A549 (cell line): ENCODE measurements at regions not wholly inside any gene's neighbourhood (a gene's known extent, or its start where the extent isn't known, plus 50 kb on each side); places are given as distances from the start of the nearest gene placed in this dataset.
"Not testable (repeated sequence)": the region's sequence is repeated elsewhere in the genome, so short reads cannot be mapped to it uniquely, and the experiment has no call there.

Experiments
- ATAC-seq, 2 experiments: fragments of 200-7000 bp in 1 of 2; fragments of >200 bp in 1 of 2; cut with Nextera tagmentation in 1 of 2; cut with Tn5 transposase in 1 of 2; 3 replicates each; pipeline versions ENCODE4 v1.8.0 to v1.9.1; 2018 to 2020; ENCODE audit warnings: mild to moderate bottlenecking in 1 of 2, moderate library complexity in 1 of 2
- CTCF ChIA-PET: fragments of 300-600 bp; sonication (Branson Sonifier 250); formaldehyde crosslinking; extraction: SDS; loops from one replicate; lab custom pipeline; 2021; ENCODE audit warnings: antibody characterized with exemption, inconsistent platforms; lab: Yijun Ruan, JAX
- POLR2A ChIA-PET: fragments of 350-600 bp; formaldehyde crosslinking; extraction: SDS; loops from one replicate; lab custom pipeline; 2021; ENCODE audit warnings: antibody characterized with exemption, inconsistent platforms; lab: Yijun Ruan, JAX
- DNase-seq, 2 experiments: peaks; one replicate each; pipeline versions ENCODE4 v3.0.0 to v3.0.0-alpha.2; 2011 to 2016; ENCODE audit warnings: low read depth in 1 of 2, low spot score in 1 of 2
- FAIRE-seq: peaks from 2 replicates; lab custom pipeline; 2011; peaks lifted over from hg19 to GRCh38; lab: Jason Lieb, UNC
- H3K27ac ChIP-seq, 2 experiments: fragments of >200 bp; sonication (Bioruptor Twin); formaldehyde crosslinking; 3 replicates each; pipeline ENCODE4 v1.5.1; 2016 to 2017
- H3K4me1 ChIP-seq: fragments of >200 bp; sonication (Bioruptor Twin); formaldehyde crosslinking; 3 replicates; pipeline ENCODE4 v1.6.1; 2016
- H3K4me2 ChIP-seq: fragments of >200 bp; sonication (Bioruptor Twin); formaldehyde crosslinking; 3 replicates; pipeline ENCODE4 v1.6.1; 2016
- H3K4me3 ChIP-seq: fragments of >200 bp; sonication (Bioruptor Twin); formaldehyde crosslinking; 3 replicates; pipeline ENCODE4 v1.5.1; 2016
- H3K9me3 ChIP-seq: fragments of >200 bp; sonication (Bioruptor Twin); formaldehyde crosslinking; 3 replicates; pipeline ENCODE4 v1.6.1; 2016
- CBX8 ChIP-seq: fragments of 200-600 bp; sonication (generic); IDR thresholded peaks from 2 replicates; pipeline ENCODE4 v1.6.1; 2016
- CHD2 ChIP-seq: fragments of 150-350 bp; IDR thresholded peaks from 2 replicates; pipeline ENCODE4 v1.6.1; 2014; ENCODE audit warnings: low read length; ENCODE audit not compliant: partially characterized antibody
- CTCF ChIP-seq: fragments of >200 bp; sonication (Bioruptor Twin); formaldehyde crosslinking; IDR thresholded peaks from 3 replicates; pipeline ENCODE4 v1.5.1; 2016
- ESRRA ChIP-seq: fragments of 150-350 bp; IDR thresholded peaks from 2 replicates; pipeline ENCODE4 v1.6.1; 2014; ENCODE audit warnings: mild to moderate bottlenecking, low read length, borderline replicate concordance
- HDAC2 ChIP-seq: fragments of 200-600 bp; sonication (generic); IDR thresholded peaks from 2 replicates; pipeline ENCODE4 v1.6.1; 2016
- MYC ChIP-seq: IDR thresholded peaks from 2 replicates; pipeline ENCODE4 v1.6.1; 2012; ENCODE audit warnings: mild to moderate bottlenecking, inconsistent platforms, low read length, improper control_type of control experiment, borderline replicate concordance
- NFE2L2 ChIP-seq: fragments of 150-350 bp; conservative IDR thresholded peaks from 2 replicates; pipeline ENCODE4 v1.6.1; 2014; ENCODE audit warnings: low read length
- REST ChIP-seq: fragments of 200-600 bp; sonication (generic); IDR thresholded peaks from 2 replicates; pipeline ENCODE4 v1.6.1; 2016; ENCODE audit warnings: antibody characterized with exemption, mild to moderate bottlenecking, moderate library complexity
- SREBF2 ChIP-seq: fragments of 450-650 bp; IDR thresholded peaks from 2 replicates; pipeline ENCODE4 v1.6.1; 2014; ENCODE audit warnings: mild to moderate bottlenecking, moderate library complexity
- TFCP2L1 ChIP-seq: fragments of 250-450 bp; sonication (Bioruptor Pico); IDR thresholded peaks from 2 replicates; pipeline ENCODE4 v1.5.0; 2021; ENCODE audit warnings: mild to moderate bottlenecking
- USF2 ChIP-seq: fragments of 450-650 bp; IDR thresholded peaks from 2 replicates; pipeline ENCODE4 v1.6.1; 2014; ENCODE audit warnings: antibody characterized with exemption
- WGBS: methylation state at CpG from one replicate; pipeline ENCODE4 v1.1.6; 2017; ENCODE audit errors: missing lambda C conversion rate; 5-methylcytosine and 5-hydroxymethylcytosine counted together

- no peak for TF ChIP-seq USF2
- no peak for TF ChIP-seq SREBF2
Observed at GRCh38 chr11:23455321-23455891, 595.1 kb upstream of the CCDC179 start (continued).

- no peak for ATAC-seq
- no peak for DNase-seq
- ChIA-PET CTCF (no interaction called here), POLR2A (no interaction called here)
- Histone ChIP-seq H3K4me3 (no peak overlapping the region), H3K9me3 (no peaks in the 10 kb centered on the region), H3K27ac (no peak overlapping the region), H3K4me2 (no peak overlapping the region), H3K4me1 (no peaks in the 10 kb centered on the region)
- no peak for FAIRE-seq
- 32% methylated on average over 2 of the region's 2 CpGs for WGBS
- TF ChIP-seq MYC (no peak), HDAC2 (no peak), CBX8 (no peak), CHD2 (no peak)
Observed at GRCh38 chr11:23457641-23458040, 597.4 kb upstream of the CCDC179 start.

- DNase-seq = no peak
- WGBS = 46% methylated on average over 2 of the region's 2 CpGs
- Histone ChIP-seq H3K4me3 (no peak overlapping the region), H3K4me1 (no peaks in the 10 kb centered on the region), H3K9me3 (no peaks in the 10 kb centered on the region), H3K4me2 (no peak overlapping the region), H3K27ac (no peak overlapping the region)
- POLR2A ChIA-PET = no interaction called here
- TF ChIP-seq TFCP2L1 (CRISPR knock-in tag) (no peak), ESRRA (no peak)
- CTCF ChIA-PET = no interaction called here
- FAIRE-seq = no peak
- ATAC-seq = no peak
Observed at GRCh38 chr11:23471878-23472277, 611.6 kb upstream of the CCDC179 start.

GRCh38 chr11:23473782-23474181 lies 613.5 kb upstream of the CCDC179 start:
- ChIA-PET CTCF (no interaction called here), POLR2A (no interaction called here)
- H3K4me3 ChIP-seq = no peak overlapping the region
- TF ChIP-seq CTCF (no peak), REST (no peak)
- no peak for ATAC-seq
- H3K4me1 ChIP-seq = no peaks in the 10 kb centered on the region
- no peaks in the 10 kb centered on the region for H3K9me3 ChIP-seq
- H3K27ac ChIP-seq = no peak overlapping the region
- no peak for FAIRE-seq
- no peak overlapping the region for H3K4me2 ChIP-seq
- DNase-seq = no peak

- ATAC-seq = no peak
Observed at GRCh38 chr11:23480736-23481135, 620.5 kb upstream of the CCDC179 start.

GRCh38 chr11:23484146-23484545 lies 623.9 kb upstream of the CCDC179 start:
- FAIRE-seq, POLR2A ChIA-PET, ATAC-seq, H3K4me2 ChIP-seq, H3K4me1 ChIP-seq, H3K4me3 ChIP-seq, H3K9me3 ChIP-seq, DNase-seq, H3K27ac ChIP-seq: not testable (repeated sequence)
- CTCF ChIA-PET = interaction anchor here (0.5 kb wide), 1 partner anchor 84 kb away, joined by 3 read pairs; no protein-coding TSS in a partner anchor
- WGBS = 0% methylated on average over 1 of the region's 3 CpGs

More at GRCh38 chr11:23480736-23481135, 620.5 kb upstream of the CCDC179 start:
- Histone ChIP-seq H3K4me2 (no peak overlapping the region), H3K4me3 (no peak overlapping the region), H3K27ac (no peak overlapping the region), H3K9me3 (no peaks in the 10 kb centered on the region), H3K4me1 (no peaks in the 10 kb centered on the region)
- POLR2A ChIA-PET = no interaction called here
- no peak for DNase-seq
- TF ChIP-seq NFE2L2 = no peak
- no peak for FAIRE-seq
- CTCF ChIA-PET = no interaction called here

GRCh38 chr11:23484618-23485017 lies 624.3 kb upstream of the CCDC179 start:
- POLR2A ChIA-PET, H3K9me3 ChIP-seq, ATAC-seq, H3K4me1 ChIP-seq, H3K27ac ChIP-seq, H3K4me3 ChIP-seq, DNase-seq, H3K4me2 ChIP-seq, FAIRE-seq: not testable (repeated sequence)
- CTCF ChIA-PET = interaction anchor here (0.5 kb wide), 1 partner anchor 83 kb away, joined by 3 read pairs; no protein-coding TSS in a partner anchor
- 21% methylated on average over 2 of the region's 3 CpGs for WGBS
